Stomach (tissue), 8 donors: ENCODE measurements at regions not wholly inside any gene's neighbourhood (a gene's known extent, or its start where the extent isn't known, plus 50 kb on each side); places are given as distances from the start of the nearest gene placed in this dataset.

Experiments
- DNase-seq, 2 donors: peaks; one replicate each; pipeline versions ENCODE4 v3.0.0 to v3.0.0-alpha.2; 2013 to 2019
- H3K27ac ChIP-seq, 5 donors: fragments of 200-600 bp in 4 of 5; sonication (generic) in 4 of 5; one replicate each; pipeline ENCODE4 v1.5.1; 2013 to 2019; ENCODE audit warnings: mild to moderate bottlenecking in 1 of 5, moderate library complexity in 1 of 5
- H3K27me3 ChIP-seq, 3 donors: fragments of 200-600 bp; sonication (generic); one replicate each; pipeline ENCODE4 v1.5.1; 2017 to 2019; ENCODE audit warnings: mixed run types in 1 of 3
- H3K36me3 ChIP-seq, 4 donors: fragments of 200-600 bp; sonication (generic); 1 replicate in 3 of 4; 2 replicates in 1 of 4; pipeline ENCODE4 v1.5.1; 2016 to 2019
- H3K4me1 ChIP-seq, 4 donors: fragments of 200-600 bp; sonication (generic); one replicate each; pipeline ENCODE4 v1.5.1; 2016 to 2019
- H3K4me3 ChIP-seq, 4 donors: fragments of 200-600 bp; sonication (generic) in 3 of 4; one replicate each; pipeline ENCODE4 v1.5.1; 2016 to 2019; ENCODE audit warnings: mild to moderate bottlenecking in 1 of 4
- H3K9me3 ChIP-seq, 4 donors: fragments of 200-600 bp; sonication (generic); one replicate each; pipeline ENCODE4 v1.5.1; 2016 to 2019
- CTCF ChIP-seq, 7 experiments: fragments of 450-650 bp in 4 of 7; fragments of 200-600 bp in 3 of 7; sonication (generic) in 3 of 7; IDR thresholded peaks; one replicate each; pipeline ENCODE4 v1.5.1; 2016 to 2019; ENCODE audit warnings: antibody characterized with exemption in 7 of 7, control low read depth in 2 of 7, mild to moderate bottlenecking in 1 of 7
- EP300 ChIP-seq: sonication (generic); formaldehyde crosslinking; IDR thresholded peaks from one replicate; pipeline ENCODE4 v1.6.1; 2017; ENCODE audit warnings: antibody characterized with exemption
- POLR2A ChIP-seq, 4 donors: fragments of 450-650 bp; IDR thresholded peaks; one replicate each; pipeline ENCODE4 v1.6.1; 2016; ENCODE audit warnings: antibody characterized with exemption in 4 of 4, control low read depth in 2 of 4, mild to moderate bottlenecking in 1 of 4, moderate library complexity in 1 of 4
- POLR2AphosphoS5 ChIP-seq, 3 donors: sonication (generic); formaldehyde crosslinking; IDR thresholded peaks; one replicate each; pipeline ENCODE4 v1.6.1; 2016; ENCODE audit warnings: antibody characterized with exemption in 3 of 3
- WGBS, 5 donors: extraction: QIAGEN DNeasy Blood & Tissue Kit in 3 of 5; methylation state at CpG; one replicate each; pipeline versions ENCODE4 v1.1.5 to v1.1.7; 2013 to 2018; 5-methylcytosine and 5-hydroxymethylcytosine counted together
- intact Hi-C: fragments of 100-400 bp; cut with DNase I; formaldehyde crosslinking; loops from one replicate; pipeline ENCODE4 v1.15.1; 2023; ENCODE audit warnings: low total_unique reads
- donor health status: healthy with polysubstance abuse.
- donor health status: Bipolar disorder and iron deficiency.
- donor health status: healthy.

GRCh38 chr1:209208648-209209047, 374.9 kb upstream of the CAMK1G start:
- WGBS, 5 donors: 64 to 88% (median 70%) methylated on average over 1 of the region's 1 CpG

GRCh38 chr1:209213989-209214388, 369.5 kb upstream of the CAMK1G start:
- WGBS, 5 donors: 50 to 61% (median 58%) methylated on average over 3 of the region's 3 CpGs
- no peak for DNase-seq
- H3K4me1 ChIP-seq: no peaks in the 10 kb centered on the region
- H3K4me3 ChIP-seq: no peak overlapping the region
- intact Hi-C loops: no loop called here
- H3K9me3 ChIP-seq: no peaks in the 10 kb centered on the region
- H3K27ac ChIP-seq: no peak overlapping the region
- peaks cover 0 to 36% (median 5%) of the 10 kb centered on the region in 3 donors for H3K27me3 ChIP-seq
- TF ChIP-seq EP300 (no peak), CTCF (IDR thresholded peaks at IDR 0.05) (no peak), POLR2AphosphoS5 (IDR thresholded peaks at IDR 0.05) (no peak), POLR2A (IDR thresholded peaks at IDR 0.05) (no peak)
- H3K36me3 ChIP-seq: no peaks in the 10 kb centered on the region

More at GRCh38 chr1:209208648-209209047, 374.9 kb upstream of the CAMK1G start:
- Histone ChIP-seq H3K9me3 (no peaks in the 10 kb centered on the region), H3K4me3 (no peak overlapping the region), H3K36me3 (no peaks in the 10 kb centered on the region), H3K27me3 (peaks cover 0 to 48% (median 26%) of the 10 kb centered on the region in 3 donors), H3K4me1 (peaks cover 0 to 16% (median 11%) of the 10 kb centered on the region in 4 donors), H3K27ac (no peak overlapping the region)
- intact Hi-C loops: no loop called here
- DNase-seq: no peak
- TF ChIP-seq POLR2A (IDR thresholded peaks at IDR 0.05) (no peak), EP300 (no peak), CTCF (IDR thresholded peaks at IDR 0.05) (no peak), POLR2AphosphoS5 (IDR thresholded peaks at IDR 0.05) (no peak)

GRCh38 chr1:209215826-209216225, 367.7 kb upstream of the CAMK1G start:
- no peak overlapping the region for H3K4me3 ChIP-seq
- no peaks in the 10 kb centered on the region for H3K4me1 ChIP-seq
- no peak for TF ChIP-seq POLR2AphosphoS5 (IDR thresholded peaks at IDR 0.05)
- TF ChIP-seq EP300: no peak
- intact Hi-C loops: no loop called here
- no peak for DNase-seq
- no peak overlapping the region for H3K27ac ChIP-seq
- no peaks in the 10 kb centered on the region for H3K36me3 ChIP-seq
- no peaks in the 10 kb centered on the region for H3K9me3 ChIP-seq
- peaks cover 0 to 21% (median 1%) of the 10 kb centered on the region in 3 donors for H3K27me3 ChIP-seq

GRCh38 chr1:209218113-209218512, 365.4 kb upstream of the CAMK1G start:
- no peaks in the 10 kb centered on the region for H3K36me3 ChIP-seq
- H3K27me3 ChIP-seq: peaks cover 0 to 11% (median 0%) of the 10 kb centered on the region in 3 donors
- no peak for TF ChIP-seq EP300
- no peak for TF ChIP-seq POLR2AphosphoS5 (IDR thresholded peaks at IDR 0.05)
- no peak for TF ChIP-seq POLR2A (IDR thresholded peaks at IDR 0.05)
- TF ChIP-seq CTCF (IDR thresholded peaks at IDR 0.05): no peak
- no peak for DNase-seq
- intact Hi-C loops: no loop called here
- no peak overlapping the region for H3K4me3 ChIP-seq
- no peak overlapping the region for H3K27ac ChIP-seq
- H3K9me3 ChIP-seq: no peaks in the 10 kb centered on the region
- no peaks in the 10 kb centered on the region for H3K4me1 ChIP-seq

- WGBS, 5 donors: 69 to 94% (median 75%) methylated on average over 3 of the region's 3 CpGs
- intact Hi-C loops: no loop called here
- Histone ChIP-seq H3K27ac (no peak overlapping the region), H3K27me3 (peaks cover 0 to 11% (median 0%) of the 10 kb centered on the region in 3 donors), H3K9me3 (no peaks in the 10 kb centered on the region), H3K36me3 (no peaks in the 10 kb centered on the region), H3K4me1 (no peaks in the 10 kb centered on the region), H3K4me3 (no peak overlapping the region)
- TF ChIP-seq POLR2AphosphoS5 (IDR thresholded peaks at IDR 0.05) (no peak), EP300 (no peak), POLR2A (IDR thresholded peaks at IDR 0.05) (no peak), CTCF (IDR thresholded peaks at IDR 0.05) (no peak)
- DNase-seq: no peak
Observed at GRCh38 chr1:209218981-209219380, 364.5 kb upstream of the CAMK1G start.
